A673 (cell line): ENCODE measurements at regions not wholly inside any gene's neighbourhood (a gene's known extent, or its start where the extent isn't known, plus 50 kb on each side); places are given as distances from the start of the nearest gene placed in this dataset.

ENCODE experiments used
- EZH2 ChIP-seq: fragments of 200-600 bp; sonication (generic); IDR thresholded peaks from 2 replicates; pipeline ENCODE4 v1.6.1; 2017; ENCODE audit warnings: borderline replicate concordance, low read depth, mild to moderate bottlenecking, mixed read lengths, antibody characterized with exemption, low read length; ENCODE audit not compliant: poor library complexity, severe bottlenecking
- TF ChIP-seq, protein P1 (sequence below): fragments of 300-800, 200-600 bp; sonication (generic); conservative IDR thresholded peaks from 2 replicates; pipeline ENCODE4 v1.5.1; 2017; ENCODE audit warnings: low read depth, mild to moderate bottlenecking, antibody characterized with exemption, low read length, moderate library complexity, mixed read lengths

DNA sequence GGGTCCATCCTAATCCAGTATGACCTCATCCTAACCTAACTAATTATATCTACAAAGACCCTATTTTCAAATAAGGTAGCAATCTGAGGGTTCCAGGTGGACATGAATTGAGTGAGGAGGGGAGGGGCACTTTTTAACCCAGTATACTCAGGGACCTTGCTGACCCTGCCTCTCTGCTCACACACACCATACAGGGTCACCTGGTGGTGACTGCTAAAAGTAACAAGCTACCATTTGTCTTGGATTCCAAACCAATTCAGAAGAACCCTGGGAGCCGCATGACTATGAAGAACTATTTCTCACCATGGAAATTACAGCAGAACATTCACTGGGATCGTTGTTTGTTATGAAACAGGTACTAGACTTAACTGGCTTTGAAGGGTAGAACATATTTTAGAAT lies 151.9 kb downstream of the LACC1 start:
- TF ChIP-seq EZH2 = no peak
- TF ChIP-seq, protein P1, sequence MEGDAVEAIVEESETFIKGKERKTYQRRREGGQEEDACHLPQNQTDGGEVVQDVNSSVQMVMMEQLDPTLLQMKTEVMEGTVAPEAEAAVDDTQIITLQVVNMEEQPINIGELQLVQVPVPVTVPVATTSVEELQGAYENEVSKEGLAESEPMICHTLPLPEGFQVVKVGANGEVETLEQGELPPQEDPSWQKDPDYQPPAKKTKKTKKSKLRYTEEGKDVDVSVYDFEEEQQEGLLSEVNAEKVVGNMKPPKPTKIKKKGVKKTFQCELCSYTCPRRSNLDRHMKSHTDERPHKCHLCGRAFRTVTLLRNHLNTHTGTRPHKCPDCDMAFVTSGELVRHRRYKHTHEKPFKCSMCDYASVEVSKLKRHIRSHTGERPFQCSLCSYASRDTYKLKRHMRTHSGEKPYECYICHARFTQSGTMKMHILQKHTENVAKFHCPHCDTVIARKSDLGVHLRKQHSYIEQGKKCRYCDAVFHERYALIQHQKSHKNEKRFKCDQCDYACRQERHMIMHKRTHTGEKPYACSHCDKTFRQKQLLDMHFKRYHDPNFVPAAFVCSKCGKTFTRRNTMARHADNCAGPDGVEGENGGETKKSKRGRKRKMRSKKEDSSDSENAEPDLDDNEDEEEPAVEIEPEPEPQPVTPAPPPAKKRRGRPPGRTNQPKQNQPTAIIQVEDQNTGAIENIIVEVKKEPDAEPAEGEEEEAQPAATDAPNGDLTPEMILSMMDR = no peak
